ENCODE measurements at regions not wholly inside any gene's neighbourhood (a gene's known extent, or its start where the extent isn't known, plus 50 kb on each side); places are given as distances from the start of the nearest gene placed in this dataset.
"Not testable (repeated sequence)": the region's sequence is repeated elsewhere in the genome, so short reads cannot be mapped to it uniquely, and the experiment has no call there.

DNA sequence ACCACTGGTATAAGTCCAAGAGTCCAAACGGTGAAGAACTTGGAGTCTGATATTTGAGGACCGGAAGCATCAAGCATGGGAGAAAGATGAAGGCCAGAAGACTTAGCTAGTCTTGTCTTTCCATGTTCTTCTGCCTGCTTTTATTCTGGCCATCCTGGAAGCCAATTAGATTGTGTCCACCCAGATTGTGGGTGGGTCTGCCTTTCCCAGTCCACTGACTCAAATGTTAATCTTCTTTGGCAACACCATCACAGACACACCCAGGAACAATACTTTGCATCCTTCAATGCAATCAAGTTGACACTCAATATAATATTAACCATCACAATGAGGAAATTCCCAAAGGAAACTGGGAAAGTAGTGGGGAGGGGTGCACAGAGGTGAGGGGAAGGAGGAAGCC is 340.1 kb downstream of the BMP4 start:
- TF ChIP-seq, protein P1, sequence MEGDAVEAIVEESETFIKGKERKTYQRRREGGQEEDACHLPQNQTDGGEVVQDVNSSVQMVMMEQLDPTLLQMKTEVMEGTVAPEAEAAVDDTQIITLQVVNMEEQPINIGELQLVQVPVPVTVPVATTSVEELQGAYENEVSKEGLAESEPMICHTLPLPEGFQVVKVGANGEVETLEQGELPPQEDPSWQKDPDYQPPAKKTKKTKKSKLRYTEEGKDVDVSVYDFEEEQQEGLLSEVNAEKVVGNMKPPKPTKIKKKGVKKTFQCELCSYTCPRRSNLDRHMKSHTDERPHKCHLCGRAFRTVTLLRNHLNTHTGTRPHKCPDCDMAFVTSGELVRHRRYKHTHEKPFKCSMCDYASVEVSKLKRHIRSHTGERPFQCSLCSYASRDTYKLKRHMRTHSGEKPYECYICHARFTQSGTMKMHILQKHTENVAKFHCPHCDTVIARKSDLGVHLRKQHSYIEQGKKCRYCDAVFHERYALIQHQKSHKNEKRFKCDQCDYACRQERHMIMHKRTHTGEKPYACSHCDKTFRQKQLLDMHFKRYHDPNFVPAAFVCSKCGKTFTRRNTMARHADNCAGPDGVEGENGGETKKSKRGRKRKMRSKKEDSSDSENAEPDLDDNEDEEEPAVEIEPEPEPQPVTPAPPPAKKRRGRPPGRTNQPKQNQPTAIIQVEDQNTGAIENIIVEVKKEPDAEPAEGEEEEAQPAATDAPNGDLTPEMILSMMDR (conservative IDR thresholded peaks at IDR 0.05; ENCODE audit: low read depth, low read length) = not testable (repeated sequence)
- not testable (repeated sequence) for TF ChIP-seq EZH2 (IDR thresholded peaks at IDR 0.05; ENCODE audit: low read length, unreplicated experiment)

Data from PC-3 (cell line).